HG03521 (cell line): ENCODE measurements at regions not wholly inside any gene's neighbourhood (a gene's known extent, or its start where the extent isn't known, plus 50 kb on each side); places are given as distances from the start of the nearest gene placed in this dataset.

ENCODE experiments used
- ATAC-seq: cut with Tn5 transposase; IDR thresholded peaks from one replicate; pipeline ENCODE4 v1.9.1; 2021; ENCODE audit warnings: mild to moderate bottlenecking, moderate library complexity; ENCODE audit not compliant: unreplicated experiment

- no peak for ATAC-seq
Observed at GRCh38 chr6:14317387-14317970, 199.9 kb downstream of the CD83 start.

- ATAC-seq = no peak
Observed at GRCh38 chr6:14320332-14320731, 202.8 kb downstream of the CD83 start.

- no peak for ATAC-seq
Observed at GRCh38 chr6:14321992-14322772, 204.6 kb downstream of the CD83 start.

GRCh38 chr6:14322841-14323240, 205.3 kb downstream of the CD83 start:
- ATAC-seq = no peak

GRCh38 chr6:14326774-14327173, 209.2 kb downstream of the CD83 start:
- no peak for ATAC-seq

GRCh38 chr6:14328163-14328562, 210.6 kb downstream of the CD83 start:
- ATAC-seq = no peak

- no peak for ATAC-seq
Observed at GRCh38 chr6:14333556-14334305, 216.2 kb downstream of the CD83 start.

- ATAC-seq = no peak
Observed at GRCh38 chr6:14335071-14335470, 217.5 kb downstream of the CD83 start.

- ATAC-seq = no peak
Observed at GRCh38 chr6:14337152-14337551, 219.6 kb downstream of the CD83 start.

GRCh38 chr6:14339172-14339571, 221.6 kb downstream of the CD83 start:
- ATAC-seq = no peak

GRCh38 chr6:14339711-14340584, 222.4 kb downstream of the CD83 start:
- no peak for ATAC-seq

- no peak for ATAC-seq
Observed at GRCh38 chr6:14344486-14344885, 226.9 kb downstream of the CD83 start.

- ATAC-seq = no peak
Observed at GRCh38 chr6:14348389-14348788, 230.8 kb downstream of the CD83 start.

GRCh38 chr6:14349507-14349906, 231.9 kb downstream of the CD83 start:
- ATAC-seq = no peak

GRCh38 chr6:14350210-14350609, 232.6 kb downstream of the CD83 start:
- ATAC-seq = no peak

- no peak for ATAC-seq
Observed at GRCh38 chr6:14353281-14353680, 235.7 kb downstream of the CD83 start.

GRCh38 chr6:14353798-14354197, 236.2 kb downstream of the CD83 start:
- ATAC-seq = no peak

GRCh38 chr6:14354919-14355572, 237.5 kb downstream of the CD83 start:
- no peak for ATAC-seq

- no peak for ATAC-seq
Observed at GRCh38 chr6:14359438-14359837, 241.9 kb downstream of the CD83 start.

GRCh38 chr6:14360565-14360964, 243.0 kb downstream of the CD83 start:
- ATAC-seq = no peak
